ENCODE measurements at regions not wholly inside any gene's neighbourhood (a gene's known extent, or its start where the extent isn't known, plus 50 kb on each side); places are given as distances from the start of the nearest gene placed in this dataset.
A peak's percentile ranks its signal among the peaks of the same experiment; 100 is the strongest.

DNA sequence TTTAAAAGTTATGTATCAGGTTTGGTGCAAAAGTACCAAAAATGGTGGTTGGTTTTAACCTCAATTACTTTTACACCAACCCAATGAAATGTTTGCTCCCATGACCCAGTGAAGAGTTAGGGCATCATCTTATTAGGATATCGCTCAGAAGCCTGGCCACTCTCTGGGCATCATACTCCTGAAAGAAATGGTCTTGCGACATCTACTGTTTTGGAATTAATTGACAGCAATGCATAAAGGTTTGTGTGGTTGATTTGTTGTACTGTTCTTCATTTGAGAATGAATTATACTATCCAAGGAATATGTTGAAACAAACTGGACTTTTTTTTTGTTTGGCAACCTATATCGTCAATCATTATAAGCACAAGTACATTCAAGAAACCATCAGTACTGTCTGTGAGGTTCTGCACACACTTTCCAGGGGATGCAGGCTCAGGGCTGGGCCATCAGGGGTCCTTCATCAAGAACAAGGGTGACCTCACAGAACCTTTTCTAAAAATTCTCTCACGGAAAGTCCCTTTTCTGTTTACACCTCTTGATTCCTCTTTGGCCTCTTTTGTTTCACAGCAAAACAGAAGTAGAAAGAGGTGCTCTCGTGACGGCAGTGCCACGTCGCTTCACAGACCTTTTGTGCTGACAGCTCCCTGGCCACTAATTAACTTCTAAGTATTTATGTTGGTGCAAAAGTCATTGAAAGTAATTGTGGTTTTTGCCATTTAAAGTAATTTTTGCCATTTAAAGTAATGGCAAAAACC is 117.2 kb upstream of the KLF6 start:
- peak; percentile 48 for DNase-seq (ENCODE audit: low spot score)

DNA sequence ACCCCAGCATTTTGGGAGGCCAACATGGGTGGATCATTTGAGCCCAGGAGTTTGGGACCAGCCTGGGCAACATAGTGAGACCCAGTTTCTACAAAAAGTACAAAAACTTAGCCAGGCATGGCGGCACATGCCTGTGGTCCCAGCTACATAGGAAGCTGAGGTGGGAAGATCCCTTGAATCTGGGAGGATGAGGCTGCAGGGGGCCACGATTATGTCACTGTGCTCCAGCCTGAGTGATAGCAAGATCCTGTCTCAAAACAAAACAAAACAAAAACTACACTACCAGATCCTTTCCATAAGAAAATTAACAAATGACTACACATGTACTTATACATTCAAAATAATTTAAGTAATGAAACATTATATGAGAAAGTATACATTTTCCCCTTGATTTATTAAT is 116.4 kb upstream of the KLF6 start:
- no peak for DNase-seq (ENCODE audit: low spot score)

DNA sequence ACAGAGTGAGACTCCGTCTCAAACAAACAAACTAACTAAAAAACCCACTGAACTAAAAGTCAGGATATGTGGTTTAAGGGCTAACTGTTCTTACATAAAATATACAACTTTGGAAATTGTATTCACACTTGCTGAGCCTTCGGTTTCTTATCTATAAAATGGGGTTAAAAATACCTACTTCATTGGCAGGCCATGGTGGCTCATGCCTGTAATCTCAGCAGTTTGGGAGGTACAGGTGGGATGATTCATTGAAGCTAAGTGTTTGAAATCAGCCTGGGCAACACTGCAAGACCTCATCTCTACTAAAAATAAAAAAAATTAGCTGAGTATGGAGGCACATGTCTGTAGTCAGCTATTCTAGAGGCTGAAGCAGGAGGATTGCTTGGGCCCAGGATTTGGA is 115.4 kb upstream of the KLF6 start:
- DNase-seq (ENCODE audit: low spot score) = no peak

DNA sequence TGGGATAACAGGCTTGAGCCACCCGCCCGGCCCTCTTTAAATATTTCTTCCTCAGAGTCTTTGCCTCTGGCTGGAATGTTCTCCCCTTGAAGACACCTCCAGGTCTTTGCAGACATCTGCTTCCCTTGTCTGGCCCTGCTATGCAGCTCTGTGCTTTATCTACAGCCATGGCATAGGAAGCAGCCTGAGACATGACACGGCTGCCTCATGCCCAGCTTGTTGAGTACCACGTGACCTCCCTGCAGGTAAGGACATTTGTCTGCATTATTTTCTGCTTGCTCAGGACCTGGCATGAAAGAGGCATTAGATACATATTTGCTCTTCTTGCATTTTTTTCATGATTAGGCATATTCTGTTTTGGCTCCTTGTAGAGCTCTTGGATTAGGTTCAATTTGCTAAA is 113.8 kb upstream of the KLF6 start:
- DNase-seq (ENCODE audit: low spot score) = no peak

DNA sequence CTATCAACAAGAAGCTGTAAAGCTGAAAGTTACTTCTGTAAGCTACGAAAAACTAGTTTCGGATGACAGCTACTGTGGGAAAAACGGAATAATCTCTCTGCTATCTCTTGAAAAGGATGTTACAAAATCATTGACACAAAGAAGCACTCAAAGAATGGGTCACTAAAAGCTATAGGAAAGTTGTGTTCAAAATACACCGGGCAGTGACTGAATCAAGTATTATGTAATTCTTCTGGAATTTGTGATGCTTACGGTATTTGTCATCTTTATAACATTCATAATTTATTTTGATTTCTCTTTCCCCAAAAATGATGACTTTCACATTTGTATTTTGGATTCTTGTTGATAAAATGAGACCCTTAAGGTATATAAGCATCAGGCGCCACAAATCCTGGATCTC is 112.1 kb upstream of the KLF6 start:
- DNase-seq (ENCODE audit: low spot score) = no peak

DNA sequence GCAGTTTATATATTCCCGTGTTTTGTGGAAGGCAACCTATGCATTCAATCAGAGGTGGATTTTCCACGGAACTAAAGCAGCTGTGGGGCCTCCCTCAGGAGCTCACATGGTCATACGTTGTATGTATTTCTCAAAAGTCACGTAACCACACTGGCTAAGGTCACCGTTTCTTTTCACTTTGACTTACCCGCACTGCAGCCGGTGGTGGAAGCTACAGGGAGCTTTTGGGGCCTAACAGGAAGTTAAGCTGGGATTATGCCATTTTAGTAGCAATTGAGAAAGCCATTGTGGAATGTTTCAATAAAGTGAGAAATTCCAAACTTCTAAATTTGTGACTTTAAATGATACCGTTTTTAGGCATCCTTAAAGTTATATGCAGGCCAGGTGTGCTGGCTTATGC is 111.2 kb upstream of the KLF6 start:
- DNase-seq (ENCODE audit: low spot score) = no peak

DNA sequence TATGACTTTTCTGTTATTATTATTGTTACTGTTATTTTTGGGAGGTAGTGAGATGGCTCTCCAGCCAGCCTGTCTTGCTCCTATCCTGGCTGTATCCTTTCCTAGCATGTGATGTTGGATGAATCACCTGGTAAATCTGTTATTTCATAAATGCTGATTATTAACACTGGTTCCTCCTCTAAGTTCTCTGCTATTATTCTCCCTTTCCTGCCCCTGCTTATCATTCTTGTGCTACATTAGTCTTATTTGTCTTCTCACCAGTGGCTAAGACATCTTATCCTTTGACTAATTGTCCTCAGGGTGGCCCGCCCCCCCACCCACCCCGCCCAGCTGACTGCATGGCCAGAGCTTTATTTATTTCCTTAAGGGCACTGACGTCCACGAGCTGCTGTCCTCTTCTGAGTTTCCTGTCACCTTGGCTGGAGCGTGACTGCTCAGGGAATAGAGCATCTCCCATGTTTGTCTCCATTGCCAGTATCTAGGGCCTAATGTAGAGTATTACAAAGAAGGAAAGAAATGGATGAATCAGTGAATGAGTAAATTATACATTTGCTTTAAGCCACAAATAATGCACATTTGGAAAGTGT is 110.1 kb upstream of the KLF6 start:
- DNase-seq (ENCODE audit: low spot score) = no peak

DNA sequence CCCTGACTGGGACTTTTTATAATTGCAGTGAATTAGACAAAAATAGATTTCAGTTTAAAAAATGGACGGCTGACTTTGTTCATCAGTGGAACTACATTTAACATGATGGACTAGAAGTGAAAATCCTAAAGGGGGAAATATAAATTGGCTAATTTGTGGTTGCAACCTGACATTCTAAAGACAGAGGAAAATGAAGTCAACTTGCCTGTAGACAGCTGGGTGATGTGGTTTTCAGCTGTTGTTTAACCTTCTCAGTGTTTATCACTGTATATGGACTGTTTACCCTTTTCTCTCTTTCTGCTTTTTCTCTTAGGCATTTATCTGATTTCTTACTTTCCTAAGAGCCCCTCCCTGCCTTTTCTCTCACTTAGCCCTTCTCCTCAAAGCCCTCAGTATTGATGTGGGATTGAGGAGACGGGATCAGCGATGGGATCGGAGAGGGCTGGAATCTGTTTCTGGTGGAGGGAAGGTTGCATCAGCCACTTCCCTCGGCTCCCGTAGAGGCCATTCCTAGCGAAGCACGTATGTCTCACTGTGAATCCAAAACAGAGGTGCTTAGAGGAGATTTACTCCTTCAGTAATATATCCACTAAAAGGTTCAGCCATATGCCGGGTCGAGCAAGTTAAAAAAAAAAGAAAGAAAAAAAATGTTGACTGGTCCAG is 109.0 kb upstream of the KLF6 start:
- no peak for DNase-seq (ENCODE audit: low spot score)

DNA sequence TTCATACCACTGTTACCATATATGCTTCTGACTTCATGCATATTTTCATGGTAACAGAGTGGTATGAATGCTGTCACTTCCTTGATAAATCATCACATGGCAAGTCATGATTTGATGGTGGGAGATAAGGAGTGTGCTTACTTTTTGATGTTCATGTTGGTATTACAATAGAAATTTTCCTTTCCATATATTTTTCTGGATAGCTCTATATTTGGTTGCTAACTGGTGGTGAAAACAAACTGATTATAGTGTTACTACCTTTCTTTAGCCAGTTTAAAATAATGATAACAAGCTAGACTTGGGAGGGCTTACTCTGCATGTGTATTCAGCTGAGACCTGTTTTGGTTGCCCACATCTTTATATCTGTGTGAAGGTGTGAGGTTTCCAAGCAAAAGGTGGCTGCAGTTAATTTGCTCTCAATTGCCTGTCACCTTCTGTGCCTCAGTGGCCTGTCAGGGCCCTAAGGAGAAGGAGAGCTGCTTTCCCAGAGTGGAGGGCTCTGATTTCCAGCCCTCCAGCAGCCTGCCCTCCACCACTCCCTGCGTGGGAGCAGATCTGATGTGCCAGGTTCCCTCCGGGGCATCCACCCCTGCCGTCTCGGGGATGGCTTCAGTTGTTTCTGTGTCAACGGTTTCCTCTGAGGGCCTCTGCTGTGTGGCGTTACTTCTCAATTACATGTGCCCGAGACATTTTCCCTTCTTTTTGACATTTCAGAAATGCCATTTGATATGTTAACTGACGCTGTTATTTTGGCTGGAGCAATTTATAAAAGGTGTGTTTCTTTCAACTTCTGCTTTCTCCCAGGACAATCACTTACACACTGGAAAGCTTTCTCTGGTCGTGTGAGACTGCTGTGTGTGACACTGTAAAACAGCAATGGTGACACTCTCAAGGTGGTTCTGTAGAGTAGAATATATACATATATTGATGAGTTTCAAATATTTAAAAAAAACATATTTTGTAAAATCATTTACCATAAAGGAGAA is 107.7 kb upstream of the KLF6 start:
- no peak for DNase-seq (ENCODE audit: low spot score)

DNA sequence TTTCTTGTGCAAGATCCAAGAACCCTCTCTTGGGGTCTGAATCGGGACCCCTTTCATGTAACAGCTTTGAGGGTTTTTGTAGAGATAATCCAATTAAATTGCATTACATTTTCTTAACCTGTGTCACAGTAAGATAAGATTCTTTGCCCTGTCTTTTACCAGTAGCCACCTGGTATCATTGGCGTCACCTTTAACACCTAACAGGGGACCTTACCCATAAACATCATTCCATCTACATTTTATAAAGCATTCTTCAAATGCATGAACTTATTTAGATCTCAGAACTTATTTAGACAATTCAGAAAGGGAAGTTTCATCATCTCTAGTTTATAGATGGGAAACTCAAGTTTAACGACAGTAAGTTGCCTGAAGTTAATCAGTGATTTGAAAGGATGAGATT is 106.4 kb upstream of the KLF6 start:
- no peak for DNase-seq (ENCODE audit: low spot score)

DNA sequence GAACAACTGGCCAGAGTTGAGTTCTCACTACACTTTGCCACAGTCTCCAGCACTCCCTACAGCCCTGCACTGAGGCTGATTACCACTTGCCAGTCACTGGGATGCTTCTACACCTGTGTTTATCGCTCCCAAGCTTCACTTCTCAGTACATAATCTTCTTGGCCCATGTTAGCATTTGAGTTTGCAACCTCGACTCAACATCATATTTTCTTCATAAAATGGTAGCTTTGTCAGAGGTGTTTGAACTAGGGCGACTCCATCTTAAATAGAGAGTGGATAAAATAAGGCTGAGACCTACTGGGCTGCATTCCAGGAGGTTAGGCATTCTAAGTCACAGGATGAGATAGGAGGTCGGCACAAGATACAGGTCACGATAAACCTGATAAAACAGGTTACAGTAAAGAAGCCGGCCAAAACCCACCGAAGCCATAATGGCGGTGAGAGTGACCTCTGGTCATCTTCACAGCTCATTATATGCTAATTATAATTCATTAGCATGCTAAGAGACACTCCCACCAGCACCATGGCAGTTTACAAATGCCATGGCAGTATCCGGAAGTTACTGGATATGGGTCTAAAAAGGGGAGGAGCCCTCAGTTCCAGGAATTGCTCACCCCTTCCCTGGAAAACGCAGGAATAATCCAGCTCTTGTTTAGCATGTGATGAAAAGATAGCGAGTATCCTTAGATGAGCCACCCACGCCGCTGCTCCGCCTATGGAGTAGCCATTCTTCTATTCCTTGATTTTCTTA is 105.8 kb upstream of the KLF6 start:
- DNase-seq (ENCODE audit: low spot score) = no peak

DNA sequence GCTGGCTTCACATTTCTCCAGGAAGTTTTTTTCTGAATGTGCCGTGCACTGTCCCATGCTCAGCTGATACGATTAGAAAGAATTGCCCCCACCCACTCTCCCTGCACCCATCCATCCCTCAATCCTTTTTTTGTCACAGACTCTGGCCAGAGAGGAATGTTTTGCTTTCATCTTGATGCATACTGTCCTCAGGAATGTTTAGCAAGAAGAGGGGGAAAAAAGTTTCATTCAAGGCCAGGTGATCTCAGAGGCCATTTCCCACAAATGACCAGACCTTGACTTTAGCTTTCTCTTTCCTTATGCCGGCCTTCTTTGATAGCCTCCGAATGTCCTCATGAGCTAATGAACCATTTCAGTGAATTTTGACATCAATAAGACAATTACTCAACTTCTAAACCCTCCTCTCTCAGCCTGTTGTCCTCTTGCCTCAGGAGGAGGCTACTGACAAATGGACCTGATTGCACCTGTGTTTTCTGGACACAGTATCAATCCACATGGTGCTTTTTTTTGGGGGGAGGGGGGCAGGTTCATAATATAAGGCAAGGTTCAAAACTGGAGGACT is 105.0 kb upstream of the KLF6 start:
- no peak for DNase-seq (ENCODE audit: low spot score)

DNA sequence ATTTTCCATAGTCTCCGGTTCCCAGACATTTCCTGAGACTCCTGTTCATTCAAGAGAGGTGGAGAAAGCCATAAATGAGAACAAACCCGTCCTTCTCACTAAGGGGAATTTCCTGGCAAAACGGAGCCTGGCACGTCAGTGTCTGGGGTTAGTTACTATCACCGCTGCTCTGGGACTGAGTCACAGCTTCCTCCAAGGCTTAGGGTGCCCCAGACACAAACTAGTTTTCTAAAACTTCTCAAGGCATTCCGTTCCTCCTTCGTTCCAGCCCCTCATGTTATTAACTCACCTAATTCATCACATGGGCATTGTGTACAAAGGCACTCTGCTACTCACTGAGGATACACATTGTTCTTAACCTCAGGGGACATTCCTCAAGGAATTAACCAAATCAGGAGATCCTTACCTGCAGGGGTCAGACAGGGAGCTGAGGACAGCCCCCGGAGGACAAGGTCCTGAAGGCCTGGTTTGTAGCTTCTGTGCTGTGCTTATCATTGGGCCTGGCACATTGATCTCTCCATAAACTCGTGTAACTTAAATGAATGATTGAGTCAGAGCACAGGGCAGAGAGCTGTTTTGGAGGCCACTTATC is 103.0 kb upstream of the KLF6 start:
- DNase-seq (ENCODE audit: low spot score) = peak; percentile 37

DNA sequence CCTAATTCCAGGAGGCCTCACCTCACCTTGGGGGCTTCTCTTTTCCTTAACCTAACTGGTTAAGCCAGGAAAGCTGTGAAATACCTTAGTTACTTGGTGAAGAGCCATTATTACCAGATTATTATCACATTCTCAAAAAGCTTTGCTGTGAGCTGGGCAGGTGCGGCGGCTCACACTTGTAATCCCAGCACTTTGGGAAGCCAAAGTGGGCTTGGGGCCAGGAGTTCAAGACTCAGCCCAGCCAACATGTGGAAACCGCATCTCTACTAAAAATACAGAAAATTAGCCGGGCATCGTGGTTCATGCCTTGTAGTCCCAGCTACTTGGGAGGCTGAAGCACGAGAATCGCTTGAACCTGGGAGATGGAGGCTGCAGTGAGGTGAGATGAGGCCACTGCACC is 102.4 kb upstream of the KLF6 start:
- DNase-seq (ENCODE audit: low spot score) = no peak

DNA sequence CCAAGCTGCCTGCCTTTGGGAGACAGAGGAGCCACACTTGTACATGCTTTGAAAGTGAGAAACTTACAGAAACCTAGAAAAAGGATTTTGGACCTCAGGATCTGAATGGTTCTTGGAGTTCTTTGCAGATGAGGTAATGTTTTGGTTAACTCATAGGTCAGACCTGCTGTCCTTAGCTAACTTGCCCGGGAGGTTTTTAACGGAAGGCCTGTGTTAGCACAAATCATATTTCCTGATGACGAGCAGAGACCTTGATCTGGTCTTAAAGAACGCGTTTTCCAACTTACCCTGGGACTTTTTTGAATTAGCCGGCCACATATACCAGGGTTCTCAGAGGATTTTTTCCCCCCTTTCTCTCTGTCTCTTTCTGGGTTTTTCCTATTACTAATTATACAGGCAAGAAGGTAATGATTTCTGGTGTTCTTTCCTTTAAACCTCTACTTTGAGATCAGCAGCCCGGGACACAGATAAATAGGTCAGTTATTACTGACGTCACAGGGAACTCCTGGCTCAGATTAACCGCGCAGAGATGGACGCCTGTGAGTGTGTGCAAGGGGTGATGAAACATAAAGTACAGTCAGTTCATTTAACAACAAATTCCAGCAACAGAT is 101.7 kb upstream of the KLF6 start:
- no peak for DNase-seq (ENCODE audit: low spot score)

DNA sequence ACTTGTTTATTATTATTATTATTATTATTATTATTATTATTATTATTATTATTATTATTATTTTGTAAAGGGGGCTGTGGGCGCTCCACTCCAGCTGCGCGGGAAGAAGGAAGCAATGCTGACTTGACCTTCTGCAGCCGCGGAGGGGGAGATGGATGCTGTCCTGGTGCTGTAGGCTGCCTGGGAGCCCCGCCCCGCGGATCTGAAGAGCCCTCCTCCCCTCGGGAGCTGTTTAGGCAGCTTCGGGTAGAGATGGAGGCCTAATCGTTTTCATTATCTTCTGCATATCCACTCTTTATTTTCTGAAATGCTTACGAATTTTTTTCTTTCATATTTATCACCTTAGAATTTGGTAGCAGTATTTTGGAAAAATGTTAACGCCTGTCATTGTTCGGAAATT is 101.2 kb upstream of the KLF6 start:
- DNase-seq (ENCODE audit: low spot score) = no peak

DNA sequence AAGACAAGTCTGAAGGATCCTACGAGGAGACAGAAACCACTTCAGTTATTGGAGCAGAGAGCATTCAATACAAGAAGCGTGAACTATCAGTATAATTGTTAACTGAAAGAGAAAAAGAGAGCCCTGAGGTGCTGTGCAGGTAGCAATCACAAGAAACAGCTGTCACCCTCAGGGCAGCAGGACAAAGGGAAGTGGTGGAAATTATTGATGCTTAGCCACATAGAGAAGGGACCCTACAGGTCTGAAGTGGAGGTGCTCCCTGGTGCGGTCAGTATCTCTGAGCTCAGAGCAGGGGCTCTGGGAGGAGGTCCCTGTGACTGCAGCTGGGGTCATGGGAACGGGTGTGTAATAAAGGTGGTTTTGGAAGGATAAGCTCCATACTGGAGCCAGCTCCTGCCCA is 97.8 kb upstream of the KLF6 start:
- no peak for DNase-seq (ENCODE audit: low spot score)

DNA sequence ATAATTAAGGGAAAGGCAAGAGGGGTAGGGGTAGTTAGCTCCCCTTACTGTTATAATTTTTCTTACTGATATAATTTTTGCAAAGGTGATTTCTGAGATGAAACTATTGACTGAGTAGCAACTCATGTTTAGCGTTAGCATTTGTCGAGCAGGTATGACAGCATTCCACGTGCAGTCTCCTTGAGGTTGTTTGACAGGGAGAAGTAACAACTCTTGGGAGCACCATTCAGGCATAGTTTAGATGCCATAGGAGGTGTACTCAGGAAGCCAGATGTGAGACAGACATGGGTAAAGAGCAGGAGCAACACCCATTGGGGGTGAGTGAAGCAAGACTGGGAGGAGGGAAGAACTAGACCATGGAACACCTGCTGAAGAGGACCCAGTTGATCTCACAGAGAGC is 96.6 kb upstream of the KLF6 start:
- no peak for DNase-seq (ENCODE audit: low spot score)

DNA sequence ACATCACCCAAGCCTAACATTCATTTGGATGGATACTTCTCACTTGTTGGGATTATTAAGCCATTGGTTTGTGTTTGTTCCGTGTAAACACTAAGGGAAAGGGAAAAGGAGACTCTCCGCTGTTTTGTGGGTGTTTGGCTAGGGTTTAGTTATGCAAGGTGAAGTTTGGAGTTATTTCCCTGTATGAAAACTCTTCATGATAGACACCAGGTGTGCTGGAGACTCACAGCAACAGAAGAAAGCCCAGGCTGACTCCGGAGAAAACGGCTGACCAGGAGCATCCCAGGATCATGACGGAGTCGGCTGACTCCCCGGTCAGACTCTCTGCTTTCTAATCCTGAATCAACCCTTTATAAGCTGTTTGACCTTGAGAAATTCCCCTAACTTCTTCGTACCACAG is 94.1 kb upstream of the KLF6 start:
- no peak for DNase-seq (ENCODE audit: low spot score)

DNA sequence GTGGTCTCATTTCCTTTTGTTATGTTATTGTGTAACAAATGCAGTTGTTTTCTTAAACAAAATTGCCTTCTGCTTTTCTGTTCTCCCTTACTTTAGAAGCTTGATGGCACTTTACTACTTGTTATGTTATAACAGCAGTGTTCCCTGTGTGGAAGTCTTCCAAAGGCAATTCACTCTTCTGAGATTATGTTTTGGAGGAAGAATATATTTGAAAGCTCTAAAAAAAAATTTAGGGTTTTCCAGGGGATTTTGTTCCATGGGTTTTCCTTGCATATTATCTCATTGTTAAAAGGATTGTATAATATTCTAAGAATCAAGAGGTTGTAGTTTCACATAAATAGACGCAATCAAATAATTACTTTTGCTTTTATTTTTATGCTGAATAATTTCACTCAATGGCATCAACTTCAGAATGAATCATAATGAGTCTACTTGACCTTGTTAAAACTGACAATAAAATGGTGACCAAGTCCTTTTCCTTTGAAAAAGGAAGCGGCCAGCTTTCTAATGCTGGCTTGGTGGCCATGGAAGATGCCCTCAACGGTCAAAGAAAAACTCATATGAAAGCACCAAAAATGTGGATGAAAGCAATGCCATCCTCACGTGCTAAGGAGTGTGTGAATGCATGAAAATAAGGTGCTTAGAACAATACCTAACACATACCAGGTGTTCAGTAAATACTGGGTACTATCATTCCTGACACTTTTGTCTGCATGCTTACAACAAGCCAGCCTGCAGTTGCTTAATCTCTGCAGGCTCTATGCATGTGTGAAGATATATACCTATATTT is 92.4 kb upstream of the KLF6 start:
- DNase-seq (ENCODE audit: low spot score) = peak; percentile 22
